ENCODE measurements at regions not wholly inside any gene's neighbourhood (a gene's known extent, or its start where the extent isn't known, plus 50 kb on each side); places are given as distances from the start of the nearest gene placed in this dataset.

DNA sequence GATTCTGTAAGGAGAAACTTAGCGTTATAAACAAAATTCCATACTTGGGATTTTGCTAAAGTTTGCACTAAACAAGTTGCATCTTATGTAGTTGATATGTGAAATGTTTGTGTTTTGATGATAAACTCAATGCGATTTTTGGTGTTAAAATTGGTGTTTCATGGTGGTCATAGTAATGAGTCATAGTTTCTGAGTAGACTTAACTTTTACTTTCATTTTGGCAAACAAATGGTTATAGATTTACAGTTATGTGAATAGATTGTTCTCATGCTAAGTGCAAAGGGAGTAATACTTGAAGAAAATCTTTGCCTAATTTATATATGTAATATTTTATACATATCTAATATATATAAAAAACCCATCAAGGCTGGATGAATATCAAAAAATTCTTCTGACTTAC, 107.3 kb upstream of the ELAVL2 start:
- no peak for DNase-seq (ENCODE audit: low read depth)

DNA sequence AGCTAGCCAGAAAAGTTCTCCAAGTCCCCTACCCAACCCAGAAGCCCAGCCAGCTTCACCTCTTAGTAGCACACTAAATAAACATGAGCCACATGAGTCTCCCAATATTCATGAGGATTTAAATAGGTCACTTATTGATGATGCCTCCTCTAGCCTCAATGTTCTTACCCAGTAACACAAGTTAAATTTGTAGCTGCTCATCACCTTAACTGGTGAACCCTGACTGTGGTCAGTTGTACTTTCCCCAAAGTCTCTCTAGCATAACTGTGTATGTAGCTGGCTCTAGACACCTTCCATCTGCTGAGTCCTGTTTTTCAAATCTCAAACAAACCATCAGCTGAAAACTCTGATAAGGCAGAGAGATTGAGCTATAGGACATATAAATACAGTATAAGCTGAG, 100.3 kb upstream of the ELAVL2 start:
- DNase-seq (ENCODE audit: low read depth), result no peak

- DNase-seq (ENCODE audit: low read depth), result no peak
Measured at GRCh38 chr9:23914431-23915003, 88.5 kb upstream of the ELAVL2 start.

DNA sequence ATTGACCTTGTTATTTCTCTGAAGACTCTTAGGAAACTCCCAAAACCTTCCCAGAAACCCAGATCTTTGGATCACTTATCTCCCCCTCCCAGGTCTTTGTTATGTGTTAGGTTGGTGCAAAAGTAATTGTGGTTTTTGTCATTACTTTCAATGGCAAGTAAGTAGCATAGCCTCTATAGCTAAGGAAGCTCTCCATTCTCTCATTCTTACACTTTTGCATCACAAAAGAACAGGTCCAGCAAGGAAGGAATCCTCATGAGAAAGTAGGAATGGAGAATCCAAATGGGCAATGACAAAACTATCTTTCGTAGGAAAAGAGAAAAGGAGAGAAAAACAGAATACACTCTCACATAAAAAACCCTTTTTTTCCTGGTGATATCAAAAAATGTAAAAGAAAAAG, 81.3 kb upstream of the ELAVL2 start:
- DNase-seq (ENCODE audit: low read depth), result no peak

DNA sequence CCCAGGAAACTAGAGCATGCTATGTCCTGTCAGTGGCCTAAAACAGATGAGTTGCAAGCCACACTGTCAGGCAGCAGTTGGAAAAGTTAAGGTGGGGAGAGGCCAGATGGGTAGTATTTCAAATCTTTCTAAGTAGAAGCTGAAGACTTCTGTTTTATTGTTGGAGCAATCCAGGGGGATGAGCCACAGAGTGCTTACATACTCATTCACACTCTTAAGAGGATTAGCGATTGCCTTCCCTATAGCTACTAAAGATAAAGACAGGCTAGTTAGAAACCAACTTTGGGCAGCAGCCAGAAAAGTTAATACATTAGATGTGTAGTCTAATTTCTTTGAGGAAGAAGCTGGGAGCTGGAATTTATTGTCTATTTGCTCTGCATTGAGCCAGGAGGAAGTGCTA, 61.7 kb upstream of the ELAVL2 start:
- DNase-seq (ENCODE audit: low read depth), result no peak
